SIG-M5 (cell line): ENCODE measurements at regions not wholly inside any gene's neighbourhood (a gene's known extent, or its start where the extent isn't known, plus 50 kb on each side); places are given as distances from the start of the nearest gene placed in this dataset.

Experiments used
- DNase-seq: peaks from one replicate; lab custom pipeline; 2025; lab: John Stamatoyannopoulos, UW

DNA sequence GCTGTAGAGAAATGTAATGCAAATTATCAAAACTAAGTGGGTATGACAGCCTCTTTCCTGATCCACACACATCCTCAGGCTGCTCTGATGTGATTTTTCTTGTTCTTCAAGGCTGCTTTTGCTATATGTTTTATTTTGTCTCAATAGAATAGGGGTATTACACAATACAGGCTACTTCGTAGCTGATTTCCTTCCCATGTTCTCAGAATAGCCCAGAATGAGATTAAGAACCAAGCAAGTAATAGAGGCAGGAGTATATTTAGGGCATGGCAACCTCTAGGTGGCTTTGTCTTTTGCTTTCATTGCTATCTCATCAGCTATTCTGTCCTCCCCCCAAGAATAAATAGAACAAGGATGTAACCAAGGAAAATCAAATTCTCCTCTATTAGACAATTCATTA, 241.8 kb downstream of the ALDH8A1 start:
- DNase-seq, result no peak

DNA sequence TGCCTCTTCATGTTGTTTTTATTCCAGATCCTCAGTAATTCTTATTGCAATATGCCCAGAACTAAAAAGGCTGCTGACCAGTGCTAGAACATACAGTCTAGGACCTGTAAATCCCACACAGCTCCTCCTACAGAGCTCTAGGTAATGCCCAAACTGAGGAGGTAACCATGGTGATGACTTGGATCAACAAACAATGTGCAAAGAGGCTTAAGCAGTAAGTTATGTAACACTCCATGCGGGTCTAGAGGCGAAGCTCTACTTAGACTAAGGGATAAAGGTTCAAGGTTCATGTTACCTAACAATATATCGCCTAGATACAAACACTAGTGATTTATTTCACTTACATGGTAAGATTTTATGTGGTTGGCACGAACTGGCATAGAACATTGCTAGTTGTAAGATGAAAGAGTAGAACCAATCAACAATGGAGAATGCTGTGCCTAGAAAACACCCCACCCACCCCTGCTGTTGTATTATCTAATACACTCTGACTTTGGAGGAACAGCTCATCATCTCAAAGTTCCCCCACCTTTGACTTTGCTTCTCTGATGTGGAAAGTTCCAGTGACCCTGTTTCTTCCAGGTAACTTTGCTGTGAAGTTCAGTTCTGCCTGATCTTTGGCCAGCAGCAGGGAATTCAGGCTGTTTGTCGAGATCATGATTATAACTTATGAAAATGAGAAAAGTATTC, 242.4 kb downstream of the ALDH8A1 start:
- DNase-seq, result no peak

- no peak for DNase-seq
These were observed 243.1 kb downstream of the ALDH8A1 start for GRCh38 chr6:134706806-134707205.

DNA sequence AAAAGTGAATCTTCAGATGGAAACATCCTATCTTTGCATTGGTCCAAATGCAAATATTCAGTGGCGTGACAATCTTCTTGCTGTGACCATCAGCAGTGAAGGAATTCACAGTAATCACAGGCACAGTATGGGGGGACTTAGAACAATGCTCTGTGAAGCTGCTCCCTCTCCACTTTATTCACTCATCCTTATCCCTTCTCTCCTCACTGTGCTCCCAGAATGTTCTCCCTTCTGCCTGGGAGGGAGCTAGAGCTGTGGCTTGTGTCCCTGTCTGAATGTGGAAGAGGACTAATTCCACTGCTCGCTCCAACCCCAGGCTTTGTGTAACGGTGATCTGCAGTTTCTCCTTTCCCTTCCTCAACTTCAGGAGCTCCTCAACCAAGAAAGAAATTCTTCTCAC, 243.7 kb downstream of the ALDH8A1 start:
- DNase-seq, result no peak

GRCh38 chr6:134703206-134703605, 246.7 kb downstream of the ALDH8A1 start:
- DNase-seq, result no peak

GRCh38 chr6:134702279-134702678, 247.6 kb downstream of the ALDH8A1 start:
- DNase-seq, result no peak

GRCh38 chr6:134701301-134701700, 248.6 kb downstream of the ALDH8A1 start:
- no peak for DNase-seq

GRCh38 chr6:134698228-134698627, 251.7 kb downstream of the ALDH8A1 start:
- no peak for DNase-seq

DNA sequence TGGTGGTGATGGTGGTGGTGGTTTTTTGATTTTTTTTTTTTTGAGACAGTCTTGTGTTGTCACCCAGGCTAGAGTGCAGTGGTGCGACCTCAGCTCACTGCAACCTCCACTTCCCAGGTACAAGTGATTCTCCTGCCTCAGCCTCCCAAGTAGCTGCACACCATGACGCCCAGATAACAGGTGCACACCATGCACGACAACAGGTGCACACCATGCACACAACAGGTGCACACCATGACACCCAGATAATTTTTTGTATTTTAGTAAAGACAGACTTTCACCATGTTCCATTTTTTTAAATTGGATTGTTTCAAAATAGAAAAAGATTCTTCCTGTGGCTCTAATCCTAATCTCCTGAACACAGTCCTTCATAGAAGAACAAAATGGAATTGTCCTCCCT, 257.9 kb downstream of the ALDH8A1 start:
- DNase-seq, result no peak

- no peak for DNase-seq
These were observed 258.7 kb downstream of the ALDH8A1 start for GRCh38 chr6:134691180-134691579.

DNA sequence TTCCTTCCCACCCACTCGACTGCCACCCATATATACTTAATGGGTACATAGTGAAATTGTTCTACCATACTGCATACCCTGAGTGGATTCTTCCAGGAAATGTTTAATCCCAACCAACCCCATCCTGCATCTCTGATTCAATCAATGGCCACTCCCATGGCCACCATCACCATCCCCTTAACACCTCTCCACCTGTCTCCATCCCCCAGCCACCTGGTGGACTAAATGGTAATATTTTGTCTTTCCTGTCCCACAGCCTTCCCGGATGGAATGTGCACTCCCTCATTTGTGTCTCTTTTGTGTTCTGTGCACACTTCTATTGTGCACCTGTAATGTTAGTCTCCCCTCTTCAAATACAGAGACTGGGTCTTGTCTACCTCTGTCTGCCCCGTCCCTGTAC, 259.9 kb downstream of the ALDH8A1 start:
- no peak for DNase-seq

DNA sequence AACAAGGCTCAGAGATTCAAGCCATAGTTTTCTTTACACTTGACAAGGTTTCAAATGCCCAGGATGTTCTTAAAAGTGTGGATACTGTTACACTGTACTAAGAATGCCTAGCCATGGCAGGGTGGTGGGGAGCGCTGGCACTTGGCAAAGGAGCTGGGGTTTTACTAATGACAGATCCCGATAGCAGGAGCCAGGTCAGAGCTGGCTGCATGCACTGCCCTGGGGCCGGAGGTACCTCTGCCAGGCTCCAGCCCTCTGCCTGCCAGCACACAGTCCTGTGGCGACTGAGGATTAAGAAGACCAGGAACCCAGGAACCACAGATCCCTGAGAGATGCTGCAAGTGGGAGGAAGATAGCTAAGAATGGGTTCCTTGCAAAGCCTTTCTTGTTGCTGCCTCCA, 260.3 kb downstream of the ALDH8A1 start:
- no peak for DNase-seq

GRCh38 chr6:134689177-134689576, 260.7 kb downstream of the ALDH8A1 start:
- no peak for DNase-seq

DNA sequence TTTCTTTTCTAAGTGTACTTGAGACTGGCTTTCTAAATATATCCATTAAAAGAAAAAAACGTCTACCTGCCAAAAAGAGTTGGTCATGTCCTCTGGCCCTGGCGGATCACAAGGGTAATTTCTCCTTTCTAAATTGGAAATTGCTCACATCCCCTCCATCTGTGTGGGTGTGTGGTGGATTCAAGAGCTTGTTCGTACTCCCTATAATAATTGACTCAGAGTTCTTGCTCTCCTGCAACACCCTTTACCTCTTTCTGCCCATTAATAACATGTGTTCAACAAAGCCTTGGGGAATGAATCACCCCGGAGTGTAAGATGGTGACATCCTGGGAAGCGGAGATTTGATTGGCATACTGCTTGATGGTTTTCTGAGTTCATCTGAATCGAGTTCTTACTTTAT, 263.8 kb downstream of the ALDH8A1 start:
- no peak for DNase-seq

- no peak for DNase-seq
These were observed 265.5 kb downstream of the ALDH8A1 start for GRCh38 chr6:134684423-134684795.

- no peak for DNase-seq
These were observed 266.0 kb downstream of the ALDH8A1 start for GRCh38 chr6:134683783-134684422.

- no peak for DNase-seq
These were observed 269.5 kb downstream of the ALDH8A1 start for GRCh38 chr6:134680433-134680832.

DNA sequence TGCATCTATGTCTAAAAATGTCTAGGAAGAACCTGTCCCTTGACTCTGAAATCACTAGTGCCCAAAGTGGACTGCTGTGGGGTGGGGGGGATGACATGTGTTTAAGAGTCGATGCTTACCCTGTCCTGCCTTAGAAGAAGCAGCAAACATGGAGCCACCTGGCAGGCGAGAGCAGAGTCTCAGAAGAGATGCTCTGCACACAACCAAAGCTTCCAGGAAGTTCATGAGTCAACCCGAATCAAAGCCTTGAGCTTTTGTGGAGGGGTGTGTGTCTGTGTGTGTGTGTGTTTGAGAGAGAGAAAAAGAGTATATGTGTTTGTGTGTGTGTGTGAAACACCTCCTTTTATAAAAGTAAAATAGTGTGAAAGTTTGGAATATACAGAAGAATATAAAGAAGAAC, 269.9 kb downstream of the ALDH8A1 start:
- DNase-seq, result no peak

- DNase-seq, result no peak
These were observed 271.4 kb downstream of the ALDH8A1 start for GRCh38 chr6:134678436-134678889.

GRCh38 chr6:134676307-134677281, 273.3 kb downstream of the ALDH8A1 start:
- DNase-seq, result no peak

- no peak for DNase-seq
These were observed 274.5 kb downstream of the ALDH8A1 start for GRCh38 chr6:134675110-134676054.

GRCh38 chr6:134674562-134674961, 275.3 kb downstream of the ALDH8A1 start:
- no peak for DNase-seq
